Mucosa of rectum (tissue), 2 donors: ENCODE measurements at regions not wholly inside any gene's neighbourhood (a gene's known extent, or its start where the extent isn't known, plus 50 kb on each side); places are given as distances from the start of the nearest gene placed in this dataset.
"Not testable (repeated sequence)": the region's sequence is repeated elsewhere in the genome, so short reads cannot be mapped to it uniquely, and the experiment has no call there.

ENCODE experiments used
- H3K27ac ChIP-seq, 2 donors: one replicate each; pipeline ENCODE4 v1.7.0; 2013; ENCODE audit warnings: inconsistent platforms in 2 of 2, low read depth in 2 of 2, low read length in 2 of 2
- H3K27me3 ChIP-seq, 2 donors: one replicate each; pipeline ENCODE4 v1.7.0; 2013; ENCODE audit warnings: low read length in 2 of 2; ENCODE audit not compliant: control insufficient read depth in 2 of 2, insufficient read depth in 2 of 2
- H3K36me3 ChIP-seq, 2 donors: one replicate each; pipeline ENCODE4 v1.7.0; 2013; ENCODE audit warnings: low read length in 2 of 2; ENCODE audit not compliant: control insufficient read depth in 2 of 2, insufficient read depth in 2 of 2
- H3K4me1 ChIP-seq, 2 donors: one replicate each; pipeline ENCODE4 v1.7.0; 2013; ENCODE audit warnings: low read length in 2 of 2, mild to moderate bottlenecking in 1 of 2; ENCODE audit not compliant: control insufficient read depth in 2 of 2, insufficient read depth in 2 of 2
- H3K4me3 ChIP-seq, 2 donors: one replicate each; pipeline ENCODE4 v1.7.0; 2013; ENCODE audit warnings: low read length in 2 of 2
- H3K9ac ChIP-seq, 2 donors: one replicate each; pipeline ENCODE4 v1.7.0; 2013; ENCODE audit warnings: low read length in 2 of 2, low read depth in 1 of 2, mild to moderate bottlenecking in 1 of 2
- H3K9me3 ChIP-seq, 2 donors: one replicate each; pipeline ENCODE4 v1.7.0; 2013; ENCODE audit warnings: low read length in 2 of 2; ENCODE audit not compliant: control insufficient read depth in 2 of 2
- donor health status: healthy.
- donor health status: Normal muscosa, but diverticular disease.

DNA sequence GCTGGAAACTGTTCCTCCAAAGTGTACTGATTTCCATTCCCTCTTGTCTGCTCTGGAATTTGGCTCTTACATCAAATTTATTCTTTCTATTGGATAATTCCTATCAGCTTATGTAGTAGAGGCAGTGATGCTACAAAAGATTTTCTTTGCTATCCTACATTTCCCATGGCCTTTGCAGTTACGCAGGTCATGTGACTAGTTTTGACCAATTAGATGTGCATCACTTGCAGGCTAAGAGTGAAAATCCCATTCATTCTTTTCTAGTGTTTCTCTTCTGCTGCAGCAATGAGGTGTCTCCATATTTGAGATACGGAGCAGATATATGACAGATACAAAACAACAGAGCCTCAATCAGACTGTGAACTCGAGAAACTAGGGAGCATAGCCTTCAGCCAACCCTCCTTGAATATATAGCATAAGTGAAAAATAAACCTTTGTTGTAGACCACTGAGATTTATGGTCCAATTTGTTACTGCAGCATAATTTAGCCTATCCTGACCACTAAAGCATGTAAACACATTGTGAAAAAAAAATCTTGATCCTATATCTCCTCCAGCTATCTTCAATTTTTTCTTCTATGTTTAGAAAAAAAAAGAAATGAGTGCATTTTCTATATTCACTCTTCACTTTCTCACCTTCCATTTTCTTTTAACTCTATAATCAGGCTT is 102.0 kb downstream of the HNMT start:
- no peaks in the 10 kb centered on the region for H3K27me3 ChIP-seq
- H3K9ac ChIP-seq = no peak overlapping the region

DNA sequence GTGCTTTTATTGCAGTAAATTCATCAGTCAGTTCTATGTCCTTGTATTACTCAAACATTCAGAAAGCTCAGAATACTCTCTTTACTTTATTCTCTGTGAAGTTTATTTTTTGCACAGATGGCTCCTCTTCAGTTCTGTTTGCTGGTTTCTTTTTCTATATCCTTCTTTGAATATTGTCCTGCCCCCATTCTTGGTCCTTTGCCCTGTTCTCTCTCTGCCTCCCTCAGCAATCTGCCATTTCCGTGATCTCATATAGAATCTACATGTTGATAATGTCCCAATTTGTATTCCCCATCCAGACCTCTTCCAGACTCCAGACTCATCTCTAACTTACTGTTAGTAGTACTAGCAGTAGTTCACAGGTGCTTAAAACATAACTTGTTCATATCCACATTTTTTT is 102.6 kb downstream of the HNMT start:
- no peak overlapping the region for H3K9ac ChIP-seq
- H3K9me3 ChIP-seq = no peaks in the 10 kb centered on the region
- no peaks in the 10 kb centered on the region for H3K27me3 ChIP-seq
- H3K27ac ChIP-seq = no peak overlapping the region
- no peak overlapping the region for H3K4me3 ChIP-seq
- H3K36me3 ChIP-seq = no peaks in the 10 kb centered on the region
- H3K4me1 ChIP-seq = no peaks in the 10 kb centered on the region

More for the DNA sequence above, 102.0 kb downstream of the HNMT start:
- H3K4me1 ChIP-seq = no peaks in the 10 kb centered on the region
- no peak overlapping the region for H3K27ac ChIP-seq
- no peaks in the 10 kb centered on the region for H3K36me3 ChIP-seq
- H3K9me3 ChIP-seq = no peaks in the 10 kb centered on the region
- H3K4me3 ChIP-seq = no peak overlapping the region

DNA sequence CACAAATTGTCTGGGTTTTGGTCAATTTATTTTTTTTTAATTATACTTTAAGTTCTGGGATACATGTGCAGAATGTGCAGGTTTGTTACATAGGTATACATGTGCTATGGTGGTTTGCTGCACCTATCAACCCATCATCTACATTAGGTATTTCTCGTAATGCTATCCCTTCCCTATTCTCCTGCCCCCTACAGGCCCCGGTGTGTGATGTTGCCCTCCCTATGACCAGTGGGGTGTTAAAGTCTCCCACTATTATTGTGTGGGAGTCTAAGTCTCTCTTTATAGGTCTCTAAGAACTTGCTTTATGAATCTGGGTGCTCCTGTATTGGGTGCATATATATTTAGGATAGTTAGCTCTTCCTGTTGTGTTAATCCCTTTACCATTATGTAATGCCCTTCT is 104.4 kb downstream of the HNMT start:
- H3K4me3 ChIP-seq, H3K4me1 ChIP-seq, H3K9ac ChIP-seq, H3K36me3 ChIP-seq, H3K27ac ChIP-seq, H3K9me3 ChIP-seq, H3K27me3 ChIP-seq: not testable (repeated sequence)

DNA sequence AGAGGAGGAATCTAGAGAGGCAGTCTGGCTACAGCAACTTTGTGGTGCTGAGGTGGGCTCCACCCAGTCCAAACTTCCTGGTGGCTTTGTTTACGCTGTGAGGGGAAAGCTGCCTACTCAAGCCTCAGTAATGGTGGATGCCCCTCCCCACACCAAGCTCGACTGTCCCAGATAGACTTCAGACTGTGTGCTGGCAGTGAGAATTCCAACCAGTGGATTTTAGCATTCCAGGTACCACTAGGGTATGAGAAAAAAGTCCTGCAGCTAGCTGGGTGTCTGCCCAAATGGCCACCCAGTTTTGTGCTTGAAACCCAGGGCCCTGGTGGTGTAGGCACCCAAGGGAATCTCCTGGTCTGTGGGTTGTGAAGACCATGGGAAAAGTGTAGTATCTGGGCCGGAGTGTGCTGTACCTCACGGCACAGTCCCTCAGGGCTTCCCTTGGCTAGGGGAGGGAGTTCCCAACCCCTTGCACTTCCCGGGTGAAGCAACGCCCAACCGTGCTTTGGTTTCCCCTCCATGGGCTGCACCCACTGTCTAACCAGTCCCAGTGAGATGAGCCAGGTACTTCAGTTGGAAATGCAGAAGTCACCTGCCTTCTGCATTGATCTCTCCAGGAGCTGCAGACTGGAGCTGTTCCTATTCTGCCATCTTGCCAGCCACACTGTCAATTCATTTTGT is 106.9 kb downstream of the HNMT start:
- H3K36me3 ChIP-seq, H3K9ac ChIP-seq, H3K4me1 ChIP-seq, H3K27ac ChIP-seq, H3K9me3 ChIP-seq, H3K27me3 ChIP-seq, H3K4me3 ChIP-seq: not testable (repeated sequence)

DNA sequence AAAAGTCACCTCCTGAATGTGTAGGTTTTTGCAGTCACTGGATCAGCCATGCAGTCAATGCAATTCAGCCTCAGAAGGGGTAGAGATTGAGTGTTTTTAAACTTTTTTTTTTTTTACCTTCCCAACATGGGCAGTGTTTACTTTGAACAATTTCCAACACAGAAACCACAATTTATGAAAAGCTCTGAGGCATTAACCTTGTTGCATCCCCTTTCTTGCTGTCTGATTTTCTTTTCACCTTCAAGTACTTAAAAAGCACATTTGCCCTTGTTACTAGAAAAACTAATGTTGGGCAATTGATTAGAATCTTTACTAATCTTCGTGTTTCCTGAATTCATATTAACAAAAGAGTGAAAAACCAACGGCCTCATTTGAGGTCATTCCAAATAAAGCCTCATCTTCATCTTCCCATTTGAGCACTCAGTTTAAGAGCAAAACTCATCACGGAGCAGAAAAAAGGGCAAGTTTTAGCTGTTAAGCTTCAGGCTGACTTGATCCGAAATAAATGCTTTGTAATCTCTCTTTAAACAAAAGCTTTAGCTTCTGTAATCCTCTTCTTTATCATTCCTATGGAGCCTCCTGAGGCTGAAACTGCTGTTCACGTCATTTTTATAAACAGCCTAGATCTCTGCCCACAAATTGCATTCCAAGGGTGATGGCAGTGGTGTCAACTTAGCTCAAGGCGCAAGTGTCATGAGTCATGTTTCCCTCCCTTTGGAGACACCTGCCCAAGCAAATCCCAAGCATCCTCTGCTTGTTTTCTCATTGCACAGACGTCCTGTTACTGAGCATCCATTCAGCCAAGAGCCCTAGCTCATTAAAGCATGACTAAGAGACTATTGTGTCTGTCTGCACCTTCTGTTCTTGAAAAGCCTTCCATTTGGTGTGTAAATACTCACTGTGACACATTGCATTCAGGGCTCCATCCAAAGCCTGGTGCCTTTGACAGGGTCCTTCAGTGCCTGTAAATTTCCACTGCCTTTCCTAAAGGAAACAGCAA is 107.7 kb downstream of the HNMT start:
- Histone ChIP-seq H3K27ac (no peak overlapping the region), H3K27me3 (no peaks in the 10 kb centered on the region), H3K4me3 (no peak overlapping the region)

DNA sequence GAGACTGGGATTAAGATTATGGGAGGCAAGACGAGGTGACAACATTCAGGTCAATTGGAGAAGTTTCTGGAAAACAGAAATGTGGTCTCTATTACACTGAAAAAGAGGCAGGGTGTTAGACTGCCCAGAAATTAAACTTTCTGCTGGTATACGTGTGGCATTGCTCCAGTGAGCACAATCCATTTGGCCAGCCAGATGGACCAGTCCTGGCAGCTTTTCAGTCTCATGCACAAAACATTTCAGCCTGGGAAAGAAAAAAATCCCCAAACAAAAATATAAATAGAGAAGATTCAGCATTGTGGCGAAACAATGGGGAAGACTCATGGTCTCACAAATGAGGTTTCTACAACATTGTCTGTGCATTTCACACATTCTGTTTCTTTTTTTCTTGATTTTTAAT is 113.9 kb downstream of the HNMT start:
- H3K4me1 ChIP-seq = no peaks in the 10 kb centered on the region
- H3K9me3 ChIP-seq = no peaks in the 10 kb centered on the region
- no peak overlapping the region for H3K4me3 ChIP-seq
- no peaks in the 10 kb centered on the region for H3K27me3 ChIP-seq
- no peak overlapping the region for H3K9ac ChIP-seq
- no peak overlapping the region for H3K27ac ChIP-seq
- no peaks in the 10 kb centered on the region for H3K36me3 ChIP-seq

More for the DNA sequence above, 107.7 kb downstream of the HNMT start:
- H3K9me3 ChIP-seq = no peaks in the 10 kb centered on the region
- H3K9ac ChIP-seq = no peak overlapping the region
- H3K4me1 ChIP-seq = no peaks in the 10 kb centered on the region
- no peaks in the 10 kb centered on the region for H3K36me3 ChIP-seq

DNA sequence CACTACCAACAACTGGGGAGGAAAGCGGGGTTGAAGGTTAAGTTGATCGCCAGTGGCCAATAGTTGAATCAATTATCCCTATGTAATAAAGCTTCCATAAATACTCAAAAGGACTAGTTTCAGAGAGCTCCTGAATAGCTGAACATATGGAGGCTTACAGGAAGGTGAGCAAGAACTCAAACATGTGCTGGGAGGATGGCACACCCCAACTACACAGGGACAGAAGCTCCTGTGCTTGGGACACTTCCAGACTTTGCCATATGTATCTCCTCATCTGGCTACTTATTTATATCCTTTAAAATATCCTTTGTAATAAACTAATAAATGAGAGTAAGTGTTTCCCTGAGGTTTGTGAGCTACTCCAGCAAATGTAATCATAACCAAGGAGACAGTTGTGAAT is 115.7 kb downstream of the HNMT start:
- no peaks in the 10 kb centered on the region for H3K27me3 ChIP-seq
- H3K27ac ChIP-seq = no peak overlapping the region
- H3K9ac ChIP-seq = no peak overlapping the region
- no peaks in the 10 kb centered on the region for H3K36me3 ChIP-seq
- no peaks in the 10 kb centered on the region for H3K9me3 ChIP-seq
- H3K4me1 ChIP-seq = no peaks in the 10 kb centered on the region
- no peak overlapping the region for H3K4me3 ChIP-seq

DNA sequence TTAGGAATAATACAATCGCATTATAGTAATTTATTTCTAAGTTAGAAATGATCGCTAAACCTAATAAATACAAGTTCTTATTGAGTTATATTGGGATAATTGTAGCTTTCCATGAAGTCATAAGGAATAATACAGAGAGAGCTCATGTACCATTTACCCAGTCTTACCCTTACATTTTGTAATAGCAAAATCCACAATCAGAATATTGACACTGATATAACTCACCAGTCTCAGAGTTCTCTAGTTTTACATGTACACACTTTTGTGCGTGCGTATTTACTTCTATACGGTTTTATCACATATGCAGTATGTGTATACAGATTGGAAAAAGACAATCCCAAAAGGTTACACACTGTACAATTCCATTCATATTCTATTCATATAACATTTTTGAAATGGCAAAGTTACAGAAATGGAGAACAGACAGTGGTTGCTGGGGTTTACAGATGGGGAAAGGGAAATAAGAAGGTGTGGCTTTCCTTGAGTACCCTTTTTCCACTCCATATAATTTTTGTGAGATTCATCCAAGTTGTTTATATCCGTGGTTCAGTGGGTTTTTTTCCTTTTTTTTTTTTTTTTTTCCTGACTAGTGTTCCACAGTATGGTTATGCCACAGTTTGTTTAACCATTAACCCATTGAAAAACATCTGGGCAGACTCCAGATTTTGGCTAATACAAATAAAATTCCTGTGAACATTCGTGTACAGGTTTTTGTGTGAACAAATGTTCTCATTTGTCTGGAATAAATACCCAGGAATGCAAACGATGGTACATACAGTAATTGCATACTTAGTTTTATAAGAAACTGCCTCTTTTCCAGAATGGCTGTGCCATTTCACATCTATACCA is 117.2 kb downstream of the HNMT start:
- no peaks in the 10 kb centered on the region for H3K9me3 ChIP-seq
- H3K27ac ChIP-seq = no peak overlapping the region
- no peaks in the 10 kb centered on the region for H3K36me3 ChIP-seq
- no peak overlapping the region for H3K9ac ChIP-seq
- H3K4me3 ChIP-seq = no peak overlapping the region
- H3K4me1 ChIP-seq = no peaks in the 10 kb centered on the region
- no peaks in the 10 kb centered on the region for H3K27me3 ChIP-seq

DNA sequence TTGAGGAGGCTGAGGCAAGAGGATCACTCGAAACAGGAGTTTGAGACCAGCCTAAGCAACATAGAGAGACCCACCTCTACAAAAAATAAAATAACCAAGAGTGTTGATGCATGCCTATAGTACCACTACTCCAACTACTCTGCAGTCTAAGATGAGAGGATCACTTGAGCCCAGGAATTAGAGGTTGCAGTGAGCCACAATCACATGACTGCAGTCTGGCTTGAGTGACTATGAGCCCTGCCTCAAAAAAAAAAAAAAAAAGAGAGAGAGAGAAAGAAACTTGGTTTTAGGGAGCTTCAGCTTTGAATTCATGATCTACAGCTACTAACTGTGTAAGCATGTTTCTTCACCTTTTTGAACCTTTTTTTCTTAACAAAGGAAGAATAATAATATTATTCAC is 119.9 kb downstream of the HNMT start:
- H3K9ac ChIP-seq = no peak overlapping the region
- H3K4me3 ChIP-seq = no peak overlapping the region

More for the DNA sequence above, 119.9 kb downstream of the HNMT start:
- no peak overlapping the region for H3K27ac ChIP-seq
- no peaks in the 10 kb centered on the region for H3K36me3 ChIP-seq
- peaks cover 2 to 7% of the 10 kb centered on the region in 2 donors for H3K4me1 ChIP-seq
- H3K9me3 ChIP-seq = no peaks in the 10 kb centered on the region
- no peaks in the 10 kb centered on the region for H3K27me3 ChIP-seq
